ENCODE measurements at regions not wholly inside any gene's neighbourhood (a gene's known extent, or its start where the extent isn't known, plus 50 kb on each side); places are given as distances from the start of the nearest gene placed in this dataset.

DNA sequence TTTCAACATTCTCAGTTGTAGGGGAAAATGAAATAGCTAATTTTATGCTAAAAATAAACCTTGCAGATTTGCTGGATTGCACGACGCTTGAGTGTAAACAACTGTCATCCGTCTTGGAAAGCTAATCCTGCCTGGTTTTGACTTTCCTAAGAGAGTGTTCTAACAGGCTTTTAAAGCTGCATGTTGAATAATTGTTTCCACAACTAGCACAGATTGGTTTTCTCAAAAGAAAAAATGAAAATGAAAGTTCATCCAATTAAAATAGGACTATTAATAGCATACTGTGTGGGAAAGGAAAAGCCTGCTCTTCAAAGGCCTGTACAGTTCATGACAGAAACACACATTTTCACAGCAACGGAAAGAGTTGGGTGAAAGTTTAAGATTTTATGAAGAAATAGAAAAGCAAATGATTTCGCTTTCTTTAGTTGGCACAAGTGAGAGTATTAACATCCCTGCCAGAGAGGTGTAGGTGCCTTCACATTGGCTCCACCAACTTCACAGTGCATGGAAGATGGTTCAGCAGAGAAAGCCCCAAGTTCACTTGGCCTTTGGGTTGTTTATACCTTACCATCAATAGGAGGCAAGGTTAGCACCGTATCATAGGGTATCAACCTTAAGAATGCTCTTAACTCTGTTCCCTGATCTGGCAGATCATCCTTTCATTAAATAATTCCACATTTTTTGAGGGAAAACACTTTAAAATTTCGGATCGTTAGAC, 140.0 kb upstream of the GUCY1A1 start:
- H4K20me1 ChIP-seq (ENCODE audit: control insufficient read depth, insufficient read depth, insufficient read length): no peaks in the 10 kb centered on the region
- H3K27ac ChIP-seq (ENCODE audit: insufficient read length, low read depth, low read length): no peak overlapping the region
- H3K79me2 ChIP-seq (ENCODE audit: insufficient read depth, low read length): no peaks in the 10 kb centered on the region
- H3K4ac ChIP-seq (ENCODE audit: low read depth, low read length): no peak overlapping the region
- no peaks in the 10 kb centered on the region for H3K4me1 ChIP-seq (ENCODE audit: insufficient read depth, low read length)
- no peak overlapping the region for H2BK120ac ChIP-seq (ENCODE audit: low read depth, low read length, poor library complexity, severe bottlenecking)
- no peak overlapping the region for H4K8ac ChIP-seq (replicated peaks; ENCODE audit: insufficient read length, low read depth, low read length)
- H2BK5ac ChIP-seq (ENCODE audit: insufficient read length, low read length): no peak overlapping the region
- H3K23ac ChIP-seq (ENCODE audit: insufficient read length, low read depth, low read length): no peak overlapping the region
- H3K14ac ChIP-seq (ENCODE audit: insufficient read depth, low read length): no peak overlapping the region
- Mint-ChIP-seq H3K36me3 (ENCODE audit: insufficient read depth in 1 of 3, low read depth in 3 of 3) (peaks cover 0 to 7% (median 6%) of the 10 kb centered on the region in 3 experiments; a peak in 5 of 7 replicates), H3K9me3 (peaks cover 6 to 9% of the 10 kb centered on the region in 2 experiments; a peak in 3 of 5 replicates), H3K4me1 (no peaks in the 10 kb centered on the region), H3K4me3 (no peak overlapping the region), H3K27ac (no peak overlapping the region), H3K27me3 (ENCODE audit: low read depth) (no peaks in the 10 kb centered on the region)
- H3K56ac ChIP-seq (ENCODE audit: insufficient read length, low read depth, low read length): no peak overlapping the region
- H2AK5ac ChIP-seq (ENCODE audit: insufficient read length, low read length): no peak overlapping the region
- TF ChIP-seq CTCF (conservative IDR thresholded peaks at IDR 0.05): no peak
- H4K91ac ChIP-seq (ENCODE audit: insufficient read length, low read depth, low read length): no peak overlapping the region
- no peaks in the 10 kb centered on the region for H3K79me1 ChIP-seq (ENCODE audit: insufficient read depth, low read depth, low read length, poor library complexity, severe bottlenecking)
- H3K4me2 ChIP-seq (ENCODE audit: insufficient read depth, insufficient read length, low read length): no peak overlapping the region
- no peak overlapping the region for H2BK12ac ChIP-seq (ENCODE audit: insufficient read length, low read depth, low read length)
- no peaks in the 10 kb centered on the region for H3K23me2 ChIP-seq (ENCODE audit: insufficient read length, low read depth, low read length, poor library complexity, severe bottlenecking)
- DNase-seq: no peak
- no CpG with 5 or more reads among the region's 8 CpGs for WGBS (ENCODE audit: extremely low coverage, insufficient read length, low lambda C conversion rate)
- H2BK15ac ChIP-seq (ENCODE audit: low read depth, low read length): no peak overlapping the region
- H3K9ac ChIP-seq (ENCODE audit: extremely low read depth, insufficient read length, low read length): no peak overlapping the region
- no peaks in the 10 kb centered on the region for H3K27me3 ChIP-seq (ENCODE audit: insufficient read depth, low read length)
- H3K9me3 ChIP-seq (ENCODE audit: control insufficient read depth, low read depth, low read length): no peaks in the 10 kb centered on the region
- no peak overlapping the region for H2AFZ ChIP-seq (ENCODE audit: low read length)
- H3K18ac ChIP-seq (ENCODE audit: insufficient read length, low read depth, low read length): no peak overlapping the region
- H3T11ph ChIP-seq (ENCODE audit: low read length): no peak overlapping the region
- no peak overlapping the region for H2BK20ac ChIP-seq (ENCODE audit: low read depth, low read length, poor library complexity, severe bottlenecking)
- no peak overlapping the region for H4K5ac ChIP-seq (ENCODE audit: insufficient read length, low read depth, low read length)

Measured in H9 (cell line).